ENCODE measurements at regions not wholly inside any gene's neighbourhood (a gene's known extent, or its start where the extent isn't known, plus 50 kb on each side); places are given as distances from the start of the nearest gene placed in this dataset.
"Not testable (repeated sequence)": the region's sequence is repeated elsewhere in the genome, so short reads cannot be mapped to it uniquely, and the experiment has no call there.

GRCh38 chr5:69907941-69908340 is 117.1 kb upstream of the SERF1B start:
- not testable (repeated sequence) for ATAC-seq, H3K27ac Mint-ChIP-seq, H3K9me3 Mint-ChIP-seq, H3K36me3 Mint-ChIP-seq
- DNase-seq (ENCODE audit: low spot score in 2 of 2) = peak; percentile 1 to 30

- not testable (repeated sequence) for DNase-seq (ENCODE audit: low spot score in 2 of 2); H3K27ac Mint-ChIP-seq; H3K36me3 Mint-ChIP-seq; ATAC-seq; H3K9me3 Mint-ChIP-seq
These were observed 111.3 kb upstream of the SERF1B start for GRCh38 chr5:69913771-69914170.

Data from activated naive CD4-positive, alpha-beta T cell treated with anti-CD3 and anti-CD28 coated beads, Interleukin-2, amount 50 U/mL, for 72 hours (primary cell).